H1 (cell line): ENCODE measurements at regions not wholly inside any gene's neighbourhood (a gene's known extent, or its start where the extent isn't known, plus 50 kb on each side); places are given as distances from the start of the nearest gene placed in this dataset.
A peak's percentile ranks its signal among the peaks of the same experiment; 100 is the strongest.

Experiments used
- CTCF ChIA-PET: fragments of 300-600 bp; sonication (Branson Sonifier 250); formaldehyde crosslinking; loops from one replicate; lab custom pipeline; 2021; ENCODE audit not compliant: partially characterized antibody; lab: Charles Lee
- POLR2A ChIA-PET: fragments of 300-600 bp; sonication (Branson Sonifier 250); formaldehyde crosslinking; loops from one replicate; lab custom pipeline; 2021; ENCODE audit warnings: inconsistent platforms; ENCODE audit not compliant: partially characterized antibody; lab: Charles Lee
- DNase-seq, 2 experiments: peaks; one replicate each; pipeline versions ENCODE4 v3.0.0 to v3.0.0-alpha.2; 2010 to 2022; ENCODE audit warnings: low spot score in 2 of 2, low read depth in 1 of 2, mixed read lengths in 1 of 2
- FAIRE-seq: peaks from 2 replicates; lab custom pipeline; 2011; peaks lifted over from hg19 to GRCh38; lab: Jason Lieb, UNC
- H2AFZ ChIP-seq: 2 replicates; pipeline ENCODE4 v1.8.1; 2012; ENCODE audit warnings: low read length, inconsistent platforms
- H2AK5ac ChIP-seq: 2 replicates; pipeline ENCODE4 v1.6.1; 2013; ENCODE audit warnings: low read depth, low read length
- H2BK120ac ChIP-seq: replicated peaks from 2 replicates; pipeline ENCODE3; 2013; ENCODE audit warnings: low read depth, low read length, inconsistent platforms
- H2BK12ac ChIP-seq: 2 replicates; pipeline ENCODE4 v1.6.1; 2013; ENCODE audit warnings: low read depth, low read length
- H2BK15ac ChIP-seq: 2 replicates; pipeline ENCODE4 v1.6.1; 2013; ENCODE audit warnings: low read length
- H2BK20ac ChIP-seq: 2 replicates; pipeline ENCODE4 v1.6.1; 2013; ENCODE audit warnings: low read length
- H2BK5ac ChIP-seq: 2 replicates; pipeline ENCODE4 v1.6.1; 2013; ENCODE audit warnings: low read depth, low read length
- H3K14ac ChIP-seq: 2 replicates; pipeline ENCODE4 v1.6.1; 2013; ENCODE audit warnings: inconsistent platforms; ENCODE audit not compliant: insufficient read length
- H3K18ac ChIP-seq: 2 replicates; pipeline ENCODE4 v1.6.1; 2013; ENCODE audit warnings: low read length; ENCODE audit errors: extremely low read depth
- H3K23ac ChIP-seq: 2 replicates; pipeline ENCODE4 v1.6.1; 2013; ENCODE audit warnings: inconsistent platforms; ENCODE audit not compliant: insufficient read length
- H3K23me2 ChIP-seq: 2 replicates; pipeline ENCODE4 v1.6.1; 2013; ENCODE audit warnings: low read depth, low read length
- H3K27ac ChIP-seq: 2 replicates; pipeline ENCODE4 v1.6.1; 2011; ENCODE audit warnings: low read depth, low read length, inconsistent platforms
- H3K27me3 ChIP-seq, 4 experiments: replicated peaks in 1 of 4; 1 replicate in 1 of 4; 2 replicates in 3 of 4; pipeline versions ENCODE4 v1.6.1 to v1.8.1; 2011 to 2013; ENCODE audit warnings: low read length in 3 of 4, mild to moderate bottlenecking in 3 of 4, inconsistent platforms in 2 of 4, mixed read lengths in 2 of 4, moderate library complexity in 1 of 4; ENCODE audit not compliant: control insufficient read depth in 3 of 4, insufficient read depth in 3 of 4; ENCODE audit errors: extremely low read depth in 1 of 4
- H3K36me3 ChIP-seq, 4 experiments: 2 replicates each; pipeline versions ENCODE4 v1.6.1 to v1.8.1; 2011 to 2013; ENCODE audit warnings: mild to moderate bottlenecking in 4 of 4, low read length in 3 of 4, moderate library complexity in 2 of 4, control low read depth in 1 of 4, inconsistent platforms in 1 of 4; ENCODE audit not compliant: insufficient read depth in 4 of 4, control insufficient read depth in 2 of 4
- H3K4ac ChIP-seq: replicated peaks from 2 replicates; pipeline ENCODE3; 2013; ENCODE audit warnings: low read length, low read depth, mixed read lengths, inconsistent platforms; ENCODE audit not compliant: insufficient read length
- H3K4me1 ChIP-seq, 4 experiments: replicated peaks in 1 of 4; 1 replicate in 1 of 4; 2 replicates in 3 of 4; pipeline versions ENCODE4 v1.6.1 to v1.8.1; 2011 to 2013; ENCODE audit warnings: low read length in 3 of 4, inconsistent platforms in 2 of 4, mixed read lengths in 1 of 4; ENCODE audit not compliant: insufficient read depth in 4 of 4, control insufficient read depth in 3 of 4
- H3K4me2 ChIP-seq, 2 experiments: 2 replicates each; pipeline versions ENCODE4 v1.6.1 to v1.8.1; 2011 to 2013; ENCODE audit warnings: low read depth in 2 of 2, low read length in 2 of 2, control low read depth in 1 of 2, inconsistent platforms in 1 of 2, mild to moderate bottlenecking in 1 of 2; ENCODE audit not compliant: insufficient read depth in 1 of 2
- H3K4me3 ChIP-seq, 4 experiments: fragments of 200-600, 300-600 bp in 1 of 4; sonication (generic), shearing (Covaris generic), sonication (Bioruptor Twin) in 1 of 4; 2 replicates each; pipeline versions ENCODE4 v1.5.1 to v1.8.1; 2011 to 2016; ENCODE audit warnings: low read length in 4 of 4, low read depth in 3 of 4, control low read depth in 2 of 4, inconsistent platforms in 2 of 4, mild to moderate bottlenecking in 2 of 4, mixed read lengths in 1 of 4, moderate library complexity in 1 of 4; ENCODE audit not compliant: insufficient read depth in 2 of 4; ENCODE audit errors: extremely low read depth in 1 of 4
- H3K56ac ChIP-seq: replicated peaks from 2 replicates; pipeline ENCODE3; 2013; ENCODE audit warnings: low read depth, mild to moderate bottlenecking, mixed read lengths, low read length, inconsistent platforms; ENCODE audit not compliant: insufficient read length
- H3K79me1 ChIP-seq: 2 replicates; pipeline ENCODE4 v1.6.1; 2013; ENCODE audit warnings: low read depth, low read length, control low read depth
- H3K79me2 ChIP-seq, 2 experiments: 2 replicates each; pipeline versions ENCODE4 v1.6.1 to v1.8.1; 2012 to 2013; ENCODE audit warnings: low read length in 2 of 2, mild to moderate bottlenecking in 2 of 2, inconsistent platforms in 1 of 2; ENCODE audit not compliant: insufficient read depth in 2 of 2, control insufficient read depth in 1 of 2
- H3K9ac ChIP-seq, 4 experiments: replicated peaks in 1 of 4; 1 replicate in 1 of 4; 2 replicates in 3 of 4; pipeline versions ENCODE4 v1.6.1 to v1.8.1; 2011 to 2013; ENCODE audit warnings: low read depth in 3 of 4, low read length in 3 of 4, control low read depth in 2 of 4, mild to moderate bottlenecking in 2 of 4, moderate library complexity in 2 of 4, inconsistent platforms in 1 of 4; ENCODE audit errors: extremely low read depth in 1 of 4
- H3K9me3 ChIP-seq, 2 experiments: 2 replicates each; pipeline versions ENCODE4 v1.6.1 to v1.8.1; 2012 to 2013; ENCODE audit warnings: mild to moderate bottlenecking in 2 of 2, moderate library complexity in 2 of 2, control low read depth in 1 of 2, inconsistent platforms in 1 of 2, low read depth in 1 of 2, low read length in 1 of 2, mixed read lengths in 1 of 2; ENCODE audit not compliant: insufficient read depth in 2 of 2
- H4K20me1 ChIP-seq, 2 experiments: replicated peaks in 1 of 2; 2 replicates each; pipeline versions ENCODE3 to v1.8.1; 2011 to 2013; ENCODE audit warnings: inconsistent platforms in 2 of 2, low read length in 2 of 2, mild to moderate bottlenecking in 1 of 2; ENCODE audit not compliant: insufficient read depth in 2 of 2, control insufficient read depth in 1 of 2
- H4K5ac ChIP-seq: 2 replicates; pipeline ENCODE4 v1.6.1; 2013; ENCODE audit warnings: low read length, low read depth, mixed read lengths, inconsistent platforms; ENCODE audit not compliant: insufficient read length
- H4K8ac ChIP-seq: 2 replicates; pipeline ENCODE4 v1.8.0; 2013; ENCODE audit warnings: mild to moderate bottlenecking, moderate library complexity, low read length, inconsistent platforms; ENCODE audit not compliant: insufficient read depth; ENCODE audit errors: extremely low read depth
- H4K91ac ChIP-seq: replicated peaks from 2 replicates; pipeline ENCODE3; 2013; ENCODE audit warnings: low read length, mixed read lengths, inconsistent platforms; ENCODE audit not compliant: insufficient read length
- CREB1 ChIP-seq: IDR thresholded peaks from 2 replicates; pipeline ENCODE4 v1.6.1; 2012; ENCODE audit warnings: inconsistent platforms
- HDAC2 ChIP-seq, 2 experiments: fragments of 300-600 bp in 1 of 2; sonication (generic) in 1 of 2; IDR thresholded peaks; 2 replicates each; pipeline ENCODE4 v1.6.1; 2011 to 2012; ENCODE audit warnings: low read depth in 2 of 2, low read length in 2 of 2, mild to moderate bottlenecking in 2 of 2, moderate library complexity in 2 of 2, borderline replicate concordance in 1 of 2, inconsistent platforms in 1 of 2
- RAD21 ChIP-seq, 2 experiments: IDR thresholded peaks in 1 of 2; conservative IDR thresholded peaks in 1 of 2; 2 replicates each; pipeline ENCODE4 v1.6.1; 2011; ENCODE audit warnings: low read depth in 2 of 2, low read length in 2 of 2, improper control_type of control experiment in 1 of 2, inconsistent platforms in 1 of 2, mild to moderate bottlenecking in 1 of 2, moderate library complexity in 1 of 2
- WGBS, 2 experiments: shearing (Covaris generic) in 1 of 2; methylation state at CpG; one replicate each; pipeline versions ENCODE4 v1.1.6 to v1.1.7; 2013 to 2015; ENCODE audit warnings: low lambda C conversion rate in 2 of 2, mixed read lengths in 2 of 2, inconsistent platforms in 1 of 2, low coverage in 1 of 2, missing lambda C conversion rate in 1 of 2; ENCODE audit not compliant: insufficient replicate concordance in 2 of 2, insufficient coverage in 1 of 2, insufficient read length in 1 of 2; ENCODE audit errors: extremely low coverage in 1 of 2, missing lambda C conversion rate in 1 of 2; 5-methylcytosine and 5-hydroxymethylcytosine counted together

- H4K20me1 ChIP-seq, result no peaks in the 10 kb centered on the region
- no peak overlapping the region for H3K4ac ChIP-seq
- peak overlapping the region; percentile 62; the same call in 1 of the 2 replicates for H2BK15ac ChIP-seq
- H4K5ac ChIP-seq, result no peak overlapping the region
- H2AFZ ChIP-seq, result no peak overlapping the region
- H3K79me1 ChIP-seq, result no peaks in the 10 kb centered on the region
- H2BK20ac ChIP-seq, result no peak overlapping the region; the same call in 1 of the 2 replicates
- H2BK12ac ChIP-seq, result peak overlapping the region; percentile 98; the same call in 1 of the 2 replicates
- H3K27ac ChIP-seq, result no peak overlapping the region
- peak overlapping the region; percentile 91; the same call in 1 of the 2 replicates for H2AK5ac ChIP-seq
- no peaks in the 10 kb centered on the region for H3K9me3 ChIP-seq
- 0 out of 2 replicates have a peak overlapping the region, but pooled peaks have one; percentile 86 for H2BK5ac ChIP-seq
- peak overlapping the region; percentile 76 for H4K91ac ChIP-seq
- H3K56ac ChIP-seq, result no peak overlapping the region
- H3K4me2 ChIP-seq, result no peak overlapping the region; a peak in 1 of 4 replicates
- ChIA-PET CTCF (no interaction called here), POLR2A (no interaction called here)
- no peaks in the 10 kb centered on the region for H3K36me3 ChIP-seq
- H2BK120ac ChIP-seq, result no peak overlapping the region
- no peak overlapping the region for H4K8ac ChIP-seq
- H3K9ac ChIP-seq, result no peak overlapping the region
- H3K14ac ChIP-seq, result no peak overlapping the region
- no peak overlapping the region for H3K23ac ChIP-seq
- no peak overlapping the region for H3K18ac ChIP-seq
- H3K4me3 ChIP-seq, result no peak overlapping the region
- H3K23me2 ChIP-seq, result no peaks in the 10 kb centered on the region
- 92% methylated on average over 6 of the region's 6 CpGs; no CpG with 5 or more reads in 1 of the 2 experiments for WGBS, 2 experiments
- DNase-seq (no peak), FAIRE-seq (no peak)
- peaks cover 12 to 43% (median 33%) of the 10 kb centered on the region in 4 experiments for H3K4me1 ChIP-seq
- no peaks in the 10 kb centered on the region for H3K27me3 ChIP-seq
- no peaks in the 10 kb centered on the region for H3K79me2 ChIP-seq
- TF ChIP-seq HDAC2 (IDR thresholded peaks at IDR 0.05; ENCODE audit: borderline replicate concordance in 1 of 2, low read depth in 2 of 2, low read length in 2 of 2) (no peak), RAD21 (IDR thresholded peaks at IDR 0.05 in 1 of 2, conservative IDR thresholded peaks at IDR 0.05 in 1 of 2; ENCODE audit: low read depth in 2 of 2, low read length in 2 of 2) (no peak), CREB1 (no peak)
Observed at GRCh38 chr14:97023871-97024270, 226.7 kb downstream of the VRK1 start.
